ENCODE measurements at regions not wholly inside any gene's neighbourhood (a gene's known extent, or its start where the extent isn't known, plus 50 kb on each side); places are given as distances from the start of the nearest gene placed in this dataset.
"Not testable (repeated sequence)": the region's sequence is repeated elsewhere in the genome, so short reads cannot be mapped to it uniquely, and the experiment has no call there.

- peaks cover 0 to 2% of the 10 kb centered on the region in 2 experiments for H3K9me3 ChIP-seq (ENCODE audit: control insufficient read depth in 2 of 2, low read length in 2 of 2)
- H3K4me1 Mint-ChIP-seq: no peaks in the 10 kb centered on the region
Observed at GRCh38 chr10:62979921-62980320, 153.2 kb upstream of the NRBF2 start.

GRCh38 chr10:62978482-62978881 is 154.6 kb upstream of the NRBF2 start:
- peaks cover 12% of the 10 kb centered on the region for H3K27me3 Mint-ChIP-seq

More at GRCh38 chr10:62979921-62980320, 153.2 kb upstream of the NRBF2 start:
- H3K4me3 Mint-ChIP-seq: no peak overlapping the region
- H3K36me3 Mint-ChIP-seq: no peaks in the 10 kb centered on the region
- H3K4me1 ChIP-seq (ENCODE audit: control insufficient read depth, insufficient read depth, low read length, poor library complexity, severe bottlenecking): no peaks in the 10 kb centered on the region
- ATAC-seq (ENCODE audit: low read depth in 2 of 2) (no peak), DNase-seq (no peak)
- peaks cover 0 to 7% (median 4%) of the 10 kb centered on the region in 7 donors for H3K9me3 Mint-ChIP-seq
- H3K36me3 ChIP-seq (ENCODE audit: control insufficient read depth, insufficient read depth, low read length): no peaks in the 10 kb centered on the region
- H3K27me3 ChIP-seq (ENCODE audit: control insufficient read depth, insufficient read depth, low read length): no peaks in the 10 kb centered on the region
- H3K27ac Mint-ChIP-seq: no peak overlapping the region
- H3K27ac ChIP-seq (ENCODE audit: insufficient read depth, low read length, poor library complexity, severe bottlenecking): no peak overlapping the region
- H3K27me3 Mint-ChIP-seq: peaks cover 12% of the 10 kb centered on the region
- H3K4me3 ChIP-seq (ENCODE audit: low read depth, low read length): no peak overlapping the region

GRCh38 chr10:62974795-62975194 is 158.3 kb upstream of the NRBF2 start:
- not testable (repeated sequence) for H3K4me3 Mint-ChIP-seq; H3K27ac ChIP-seq (ENCODE audit: insufficient read depth, low read length, poor library complexity, severe bottlenecking); H3K4me3 ChIP-seq (ENCODE audit: low read depth, low read length); H3K36me3 Mint-ChIP-seq; H3K27me3 ChIP-seq (ENCODE audit: control insufficient read depth, insufficient read depth, low read length); H3K36me3 ChIP-seq (ENCODE audit: control insufficient read depth, insufficient read depth, low read length); H3K4me1 ChIP-seq (ENCODE audit: control insufficient read depth, insufficient read depth, low read length, poor library complexity, severe bottlenecking); H3K4me1 Mint-ChIP-seq; H3K9me3 ChIP-seq (ENCODE audit: control insufficient read depth in 2 of 2, low read length in 2 of 2); ATAC-seq (ENCODE audit: low read depth in 2 of 2); DNase-seq; H3K27ac Mint-ChIP-seq
- Mint-ChIP-seq H3K27me3 (peaks cover 12% of the 10 kb centered on the region), H3K9me3 (peaks cover 0 to 10% (median 6%) of the 10 kb centered on the region in 7 donors)

More at GRCh38 chr10:62978482-62978881, 154.6 kb upstream of the NRBF2 start:
- H3K4me3 ChIP-seq (ENCODE audit: low read depth, low read length): no peak overlapping the region
- H3K4me3 Mint-ChIP-seq: no peak overlapping the region
- H3K9me3 ChIP-seq (ENCODE audit: control insufficient read depth in 2 of 2, low read length in 2 of 2): peaks cover 0 to 2% of the 10 kb centered on the region in 2 experiments
- H3K36me3 Mint-ChIP-seq: no peaks in the 10 kb centered on the region
- peaks cover 0 to 10% (median 4%) of the 10 kb centered on the region in 7 donors for H3K9me3 Mint-ChIP-seq
- H3K4me1 ChIP-seq (ENCODE audit: control insufficient read depth, insufficient read depth, low read length, poor library complexity, severe bottlenecking): no peaks in the 10 kb centered on the region
- ATAC-seq (ENCODE audit: low read depth in 2 of 2) (no peak), DNase-seq (no peak)
- no peaks in the 10 kb centered on the region for H3K4me1 Mint-ChIP-seq
- no peak overlapping the region for H3K27ac ChIP-seq (ENCODE audit: insufficient read depth, low read length, poor library complexity, severe bottlenecking)
- no peaks in the 10 kb centered on the region for H3K36me3 ChIP-seq (ENCODE audit: control insufficient read depth, insufficient read depth, low read length)
- H3K27me3 ChIP-seq (ENCODE audit: control insufficient read depth, insufficient read depth, low read length): no peaks in the 10 kb centered on the region
- H3K27ac Mint-ChIP-seq: no peak overlapping the region

- no peaks in the 10 kb centered on the region for H3K36me3 ChIP-seq (ENCODE audit: control insufficient read depth, insufficient read depth, low read length)
- H3K4me1 ChIP-seq (ENCODE audit: control insufficient read depth, insufficient read depth, low read length, poor library complexity, severe bottlenecking): no peaks in the 10 kb centered on the region
- H3K27ac Mint-ChIP-seq: no peak overlapping the region
- H3K9me3 ChIP-seq (ENCODE audit: control insufficient read depth in 2 of 2, low read length in 2 of 2): peaks cover 0 to 2% of the 10 kb centered on the region in 2 experiments
- H3K4me3 ChIP-seq (ENCODE audit: low read depth, low read length): no peak overlapping the region
- H3K4me1 Mint-ChIP-seq: no peaks in the 10 kb centered on the region
- H3K27me3 ChIP-seq (ENCODE audit: control insufficient read depth, insufficient read depth, low read length): peaks cover 4% of the 10 kb centered on the region
- no peak overlapping the region for H3K4me3 Mint-ChIP-seq
- H3K27me3 Mint-ChIP-seq: peaks cover 15% of the 10 kb centered on the region
- H3K9me3 Mint-ChIP-seq: peaks cover 0 to 10% (median 6%) of the 10 kb centered on the region in 7 donors
- ATAC-seq (ENCODE audit: low read depth in 2 of 2): no peak
- no peaks in the 10 kb centered on the region for H3K36me3 Mint-ChIP-seq
- no peak for DNase-seq
- no peak overlapping the region for H3K27ac ChIP-seq (ENCODE audit: insufficient read depth, low read length, poor library complexity, severe bottlenecking)
Observed at GRCh38 chr10:62972103-62972502, 155.9 kb upstream of the EGR2 start.

- Histone ChIP-seq H3K4me1 (ENCODE audit: control insufficient read depth, insufficient read depth, low read length, poor library complexity, severe bottlenecking) (no peaks in the 10 kb centered on the region), H3K36me3 (ENCODE audit: control insufficient read depth, insufficient read depth, low read length) (no peaks in the 10 kb centered on the region), H3K9me3 (ENCODE audit: control insufficient read depth in 2 of 2, low read length in 2 of 2) (no peaks in the 10 kb centered on the region), H3K27me3 (ENCODE audit: control insufficient read depth, insufficient read depth, low read length) (no peaks in the 10 kb centered on the region), H3K4me3 (ENCODE audit: low read depth, low read length) (no peak overlapping the region), H3K27ac (ENCODE audit: insufficient read depth, low read length, poor library complexity, severe bottlenecking) (no peak overlapping the region)
- no peaks in the 10 kb centered on the region for H3K4me1 Mint-ChIP-seq
- ATAC-seq (ENCODE audit: low read depth in 2 of 2) (no peak), DNase-seq (no peak)
- H3K27me3 Mint-ChIP-seq: peaks cover 35% of the 10 kb centered on the region
- H3K27ac Mint-ChIP-seq: no peak overlapping the region
- no peak overlapping the region for H3K4me3 Mint-ChIP-seq
- no peaks in the 10 kb centered on the region for H3K36me3 Mint-ChIP-seq
- H3K9me3 Mint-ChIP-seq: peaks cover 0 to 11% (median 2%) of the 10 kb centered on the region in 7 donors
Observed at GRCh38 chr10:62964026-62964425, 147.9 kb upstream of the EGR2 start.

GRCh38 chr10:62961951-62962523 is 145.9 kb upstream of the EGR2 start:
- Histone ChIP-seq H3K4me3 (ENCODE audit: low read depth, low read length) (no peak overlapping the region), H3K27me3 (ENCODE audit: control insufficient read depth, insufficient read depth, low read length) (no peaks in the 10 kb centered on the region), H3K27ac (ENCODE audit: insufficient read depth, low read length, poor library complexity, severe bottlenecking) (no peak overlapping the region), H3K36me3 (ENCODE audit: control insufficient read depth, insufficient read depth, low read length) (no peaks in the 10 kb centered on the region), H3K4me1 (ENCODE audit: control insufficient read depth, insufficient read depth, low read length, poor library complexity, severe bottlenecking) (no peaks in the 10 kb centered on the region), H3K9me3 (ENCODE audit: control insufficient read depth in 2 of 2, low read length in 2 of 2) (no peaks in the 10 kb centered on the region)
- H3K36me3 Mint-ChIP-seq: no peaks in the 10 kb centered on the region
- no peak for ATAC-seq (ENCODE audit: low read depth in 2 of 2)
- H3K4me3 Mint-ChIP-seq: no peak overlapping the region
- DNase-seq: no peak
- H3K27ac Mint-ChIP-seq: no peak overlapping the region
- no peaks in the 10 kb centered on the region for H3K4me1 Mint-ChIP-seq
- H3K27me3 Mint-ChIP-seq: peaks cover 28% of the 10 kb centered on the region
- peaks cover 0 to 11% (median 2%) of the 10 kb centered on the region in 7 donors for H3K9me3 Mint-ChIP-seq

- Mint-ChIP-seq H3K9me3 (peaks cover 0 to 11% (median 2%) of the 10 kb centered on the region in 7 donors), H3K4me3 (no peak overlapping the region)
- H3K36me3 ChIP-seq (ENCODE audit: control insufficient read depth, insufficient read depth, low read length): no peaks in the 10 kb centered on the region
Observed at GRCh38 chr10:62960416-62960815, 144.2 kb upstream of the EGR2 start.

GRCh38 chr10:62959553-62959952 is 143.4 kb upstream of the EGR2 start:
- ATAC-seq (ENCODE audit: low read depth in 2 of 2): no peak
- Mint-ChIP-seq H3K27ac (no peak overlapping the region), H3K36me3 (no peaks in the 10 kb centered on the region), H3K27me3 (peaks cover 24% of the 10 kb centered on the region), H3K4me1 (no peaks in the 10 kb centered on the region), H3K9me3 (peaks cover 0 to 11% (median 2%) of the 10 kb centered on the region in 7 donors), H3K4me3 (no peak overlapping the region)
- no peak for DNase-seq
- no peak overlapping the region for H3K4me3 ChIP-seq (ENCODE audit: low read depth, low read length)
- peaks cover 2% of the 10 kb centered on the region for H3K27me3 ChIP-seq (ENCODE audit: control insufficient read depth, insufficient read depth, low read length)
- no peak overlapping the region for H3K27ac ChIP-seq (ENCODE audit: insufficient read depth, low read length, poor library complexity, severe bottlenecking)
- no peaks in the 10 kb centered on the region for H3K36me3 ChIP-seq (ENCODE audit: control insufficient read depth, insufficient read depth, low read length)
- H3K4me1 ChIP-seq (ENCODE audit: control insufficient read depth, insufficient read depth, low read length, poor library complexity, severe bottlenecking): no peaks in the 10 kb centered on the region
- H3K9me3 ChIP-seq (ENCODE audit: control insufficient read depth in 2 of 2, low read length in 2 of 2): no peaks in the 10 kb centered on the region

More at GRCh38 chr10:62960416-62960815, 144.2 kb upstream of the EGR2 start:
- Histone ChIP-seq H3K4me3 (ENCODE audit: low read depth, low read length) (no peak overlapping the region), H3K9me3 (ENCODE audit: control insufficient read depth in 2 of 2, low read length in 2 of 2) (no peaks in the 10 kb centered on the region), H3K27ac (ENCODE audit: insufficient read depth, low read length, poor library complexity, severe bottlenecking) (no peak overlapping the region), H3K4me1 (ENCODE audit: control insufficient read depth, insufficient read depth, low read length, poor library complexity, severe bottlenecking) (no peaks in the 10 kb centered on the region), H3K27me3 (ENCODE audit: control insufficient read depth, insufficient read depth, low read length) (peaks cover 2% of the 10 kb centered on the region)
- DNase-seq (no peak), ATAC-seq (ENCODE audit: low read depth in 2 of 2) (no peak)
- Mint-ChIP-seq H3K4me1 (no peaks in the 10 kb centered on the region), H3K36me3 (no peaks in the 10 kb centered on the region), H3K27ac (no peak overlapping the region), H3K27me3 (peaks cover 24% of the 10 kb centered on the region)
